Mammary epithelial cell (primary cell): ENCODE measurements at regions not wholly inside any gene's neighbourhood (a gene's known extent, or its start where the extent isn't known, plus 50 kb on each side); places are given as distances from the start of the nearest gene placed in this dataset.

Source experiments
- EZH2 ChIP-seq: IDR thresholded peaks from 2 replicates; pipeline ENCODE4 v1.6.1; 2012; ENCODE audit warnings: low read length, inconsistent platforms, borderline replicate concordance
- TF ChIP-seq, protein P1 (sequence below), 2 donors: IDR thresholded peaks in 1 of 2; conservative IDR thresholded peaks in 1 of 2; 2 replicates each; pipeline ENCODE4 v1.5.1; 2011 to 2012; ENCODE audit warnings: inconsistent platforms in 2 of 2, low read length in 2 of 2, mild to moderate bottlenecking in 2 of 2, control low read depth in 1 of 2, low read depth in 1 of 2; ENCODE audit not compliant: insufficient read depth in 1 of 2; ENCODE audit errors: extremely low read depth in 1 of 2

DNA sequence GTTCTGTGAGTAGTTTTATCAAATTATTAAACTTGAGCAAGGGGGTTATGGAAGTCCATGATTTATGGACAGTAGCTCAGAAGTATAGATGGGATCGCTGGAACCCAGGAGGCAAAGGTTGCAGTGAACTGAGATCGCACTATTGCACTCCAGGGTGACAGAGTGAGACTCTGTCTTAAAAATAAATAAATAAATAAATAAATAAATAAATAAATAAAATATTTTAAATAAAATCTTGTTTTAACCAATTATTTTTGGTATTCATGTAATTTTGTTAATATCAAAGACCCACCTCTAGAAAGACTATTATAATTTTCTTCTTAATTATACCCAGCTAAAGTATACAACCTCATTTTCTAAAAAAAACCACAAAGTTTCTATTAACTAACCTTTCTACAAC, 134.3 kb downstream of the ZNF37A start:
- TF ChIP-seq, protein P1, sequence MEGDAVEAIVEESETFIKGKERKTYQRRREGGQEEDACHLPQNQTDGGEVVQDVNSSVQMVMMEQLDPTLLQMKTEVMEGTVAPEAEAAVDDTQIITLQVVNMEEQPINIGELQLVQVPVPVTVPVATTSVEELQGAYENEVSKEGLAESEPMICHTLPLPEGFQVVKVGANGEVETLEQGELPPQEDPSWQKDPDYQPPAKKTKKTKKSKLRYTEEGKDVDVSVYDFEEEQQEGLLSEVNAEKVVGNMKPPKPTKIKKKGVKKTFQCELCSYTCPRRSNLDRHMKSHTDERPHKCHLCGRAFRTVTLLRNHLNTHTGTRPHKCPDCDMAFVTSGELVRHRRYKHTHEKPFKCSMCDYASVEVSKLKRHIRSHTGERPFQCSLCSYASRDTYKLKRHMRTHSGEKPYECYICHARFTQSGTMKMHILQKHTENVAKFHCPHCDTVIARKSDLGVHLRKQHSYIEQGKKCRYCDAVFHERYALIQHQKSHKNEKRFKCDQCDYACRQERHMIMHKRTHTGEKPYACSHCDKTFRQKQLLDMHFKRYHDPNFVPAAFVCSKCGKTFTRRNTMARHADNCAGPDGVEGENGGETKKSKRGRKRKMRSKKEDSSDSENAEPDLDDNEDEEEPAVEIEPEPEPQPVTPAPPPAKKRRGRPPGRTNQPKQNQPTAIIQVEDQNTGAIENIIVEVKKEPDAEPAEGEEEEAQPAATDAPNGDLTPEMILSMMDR (conservative IDR thresholded peaks at IDR 0.05 in 1 of 2, IDR thresholded peaks at IDR 0.05 in 1 of 2; ENCODE audit: extremely low read depth in 1 of 2, insufficient read depth in 1 of 2, low read depth in 1 of 2, low read length in 2 of 2), result no peak
- no peak for TF ChIP-seq EZH2
